Pancreas (tissue), 10 donors: ENCODE measurements at regions not wholly inside any gene's neighbourhood (a gene's known extent, or its start where the extent isn't known, plus 50 kb on each side); places are given as distances from the start of the nearest gene placed in this dataset.

Experiments used
- ATAC-seq, 4 donors: fragments of 200-7000 bp; cut with Tn5 transposase; one replicate each; pipeline versions ENCODE4 v1.8.0 to v1.9.1; 2020; ENCODE audit warnings: mild to moderate bottlenecking in 4 of 4, moderate library complexity in 4 of 4
- DNase-seq, 6 donors: peaks; one replicate each; pipeline ENCODE4 v3.0.0-alpha.2; 2020
- FAIRE-seq: peaks from 2 replicates; lab custom pipeline; 2012; peaks lifted over from hg19 to GRCh38; lab: Jason Lieb, UNC
- H3K27ac ChIP-seq, 4 donors: fragments of 200-600 bp; sonication (generic); 1 replicate in 3 of 4; 2 replicates in 1 of 4; pipeline versions ENCODE4 v1.5.0 to v1.8.0; 2020
- H3K27me3 ChIP-seq, 4 donors: fragments of 200-600 bp; one replicate each; pipeline ENCODE4 v1.8.0; 2021
- H3K36me3 ChIP-seq, 3 donors: fragments of 200-600 bp; sonication (generic) in 1 of 3; one replicate each; pipeline versions ENCODE4 v1.5.0 to v1.8.0; 2020 to 2021
- H3K4me1 ChIP-seq, 3 donors: fragments of 200-600 bp; one replicate each; pipeline ENCODE4 v1.8.0; 2021
- H3K4me3 ChIP-seq, 4 donors: fragments of 200-600 bp; sonication (generic) in 2 of 4; one replicate each; pipeline versions ENCODE4 v1.5.0 to v1.8.0; 2020 to 2021
- H3K9me3 ChIP-seq, 4 donors: fragments of 200-600 bp; one replicate each; pipeline ENCODE4 v1.8.0; 2021
- CTCF ChIP-seq, 4 donors: fragments of 200-600 bp; sonication (generic) in 3 of 4; IDR thresholded peaks; one replicate each; pipeline versions ENCODE4 v1.5.0 to v1.8.0; 2021; ENCODE audit warnings: antibody characterized with exemption in 4 of 4
- WGBS, 2 donors: extraction: QIAGEN DNeasy Blood & Tissue Kit; methylation state at CpG; one replicate each; pipeline ENCODE4 v1.1.7; 2013; 5-methylcytosine and 5-hydroxymethylcytosine counted together
- intact Hi-C, 3 donors: fragments of 100-400 bp; cut with DNase I; formaldehyde crosslinking; loops; one replicate each; pipeline versions ENCODE4 v1.11.1 to v1.14.2; 2022
- donor health status: healthy with polysubstance abuse.
- donor health status: DM: no; HTN: no; CAD: no; lungs with moderate emphysema.
- donor health status: DM: no; HTN: no; CAD: no.
- donor health status: control.
- donor health status: control.
- donor health status: Bipolar disorder and iron deficiency.
- donor health status: DM: yes; HTN: yes; CAD: no.
- donor health status: DM: no; HTN: no; CAD: no.
- donor health status: DM: no; HTN: no; CAD: no.
- donor health status: DM: yes; HTN: yes; CAD: no.

GRCh38 chr6:79385893-79386292 is 151.3 kb downstream of the LCA5 start:
- WGBS, 2 donors: 73 to 83% methylated on average over 4 of the region's 4 CpGs
- DNase-seq: no peak
- FAIRE-seq: no peak
- Histone ChIP-seq H3K9me3 (no peaks in the 10 kb centered on the region), H3K27me3 (no peaks in the 10 kb centered on the region), H3K4me1 (peaks cover 0 to 4% (median 0%) of the 10 kb centered on the region in 3 donors), H3K27ac (no peak overlapping the region), H3K36me3 (no peaks in the 10 kb centered on the region), H3K4me3 (no peak overlapping the region)
- ATAC-seq: no peak
- TF ChIP-seq CTCF (IDR thresholded peaks at IDR 0.05): no peak
- intact Hi-C loops: no loop called here

- Histone ChIP-seq H3K27me3 (no peaks in the 10 kb centered on the region), H3K4me3 (no peak overlapping the region), H3K36me3 (no peaks in the 10 kb centered on the region), H3K27ac (no peak overlapping the region), H3K4me1 (peaks cover 0 to 4% (median 0%) of the 10 kb centered on the region in 3 donors), H3K9me3 (no peaks in the 10 kb centered on the region)
- TF ChIP-seq CTCF (IDR thresholded peaks at IDR 0.05): no peak
- DNase-seq (no peak), ATAC-seq (no peak), FAIRE-seq (no peak)
- intact Hi-C loops: no loop called here
- WGBS, 2 donors: 89 to 90% methylated on average over 1 of the region's 1 CpG
These were observed 150.9 kb upstream of the HMGN3 start for GRCh38 chr6:79385333-79385732.

GRCh38 chr6:79384845-79385244 is 150.4 kb upstream of the HMGN3 start:
- DNase-seq: no peak

GRCh38 chr6:79378957-79379356 is 144.5 kb upstream of the HMGN3 start:
- Histone ChIP-seq H3K9me3 (no peaks in the 10 kb centered on the region), H3K27me3 (no peaks in the 10 kb centered on the region), H3K4me3 (no peak overlapping the region), H3K4me1 (no peaks in the 10 kb centered on the region), H3K27ac (no peak overlapping the region), H3K36me3 (no peaks in the 10 kb centered on the region)
- DNase-seq (no peak), FAIRE-seq (no peak), ATAC-seq (no peak)
- intact Hi-C loops: no loop called here
- 95 to 99% methylated on average over 4 to 5 of the region's 5 CpGs for WGBS, 2 donors
- TF ChIP-seq CTCF (IDR thresholded peaks at IDR 0.05): no peak

More at GRCh38 chr6:79384845-79385244, 150.4 kb upstream of the HMGN3 start:
- peaks cover 0 to 4% (median 0%) of the 10 kb centered on the region in 3 donors for H3K4me1 ChIP-seq
- ATAC-seq: peak in 3 of 4 donors; percentile 22 to 60 (median 52)
- H3K27ac ChIP-seq: no peak overlapping the region
- FAIRE-seq: no peak
- intact Hi-C loops: no loop called here
- H3K9me3 ChIP-seq: no peaks in the 10 kb centered on the region
- no peaks in the 10 kb centered on the region for H3K36me3 ChIP-seq
- TF ChIP-seq CTCF (IDR thresholded peaks at IDR 0.05): no peak
- H3K27me3 ChIP-seq: no peaks in the 10 kb centered on the region
- WGBS, 2 donors: 18 to 20% methylated on average over 1 of the region's 1 CpG
- H3K4me3 ChIP-seq: no peak overlapping the region

- ATAC-seq: peak in 2 of 4 donors; percentile 34 to 46
- Histone ChIP-seq H3K36me3 (no peaks in the 10 kb centered on the region), H3K4me1 (no peaks in the 10 kb centered on the region), H3K27me3 (no peaks in the 10 kb centered on the region), H3K9me3 (no peaks in the 10 kb centered on the region), H3K27ac (no peak overlapping the region), H3K4me3 (no peak overlapping the region)
- TF ChIP-seq CTCF (IDR thresholded peaks at IDR 0.05): no peak
- DNase-seq: no peak
- FAIRE-seq: no peak
- 30 to 53% methylated on average over 1 of the region's 1 CpG for WGBS, 2 donors
- intact Hi-C loops: no loop called here
These were observed 143.4 kb upstream of the HMGN3 start for GRCh38 chr6:79377888-79378348.
